Central memory CD4-positive, alpha-beta T cell (primary cell): ENCODE measurements at regions not wholly inside any gene's neighbourhood (a gene's known extent, or its start where the extent isn't known, plus 50 kb on each side); places are given as distances from the start of the nearest gene placed in this dataset.

Experiments
- DNase-seq: peaks from one replicate; pipeline ENCODE4 v3.0.0; 2022

DNA sequence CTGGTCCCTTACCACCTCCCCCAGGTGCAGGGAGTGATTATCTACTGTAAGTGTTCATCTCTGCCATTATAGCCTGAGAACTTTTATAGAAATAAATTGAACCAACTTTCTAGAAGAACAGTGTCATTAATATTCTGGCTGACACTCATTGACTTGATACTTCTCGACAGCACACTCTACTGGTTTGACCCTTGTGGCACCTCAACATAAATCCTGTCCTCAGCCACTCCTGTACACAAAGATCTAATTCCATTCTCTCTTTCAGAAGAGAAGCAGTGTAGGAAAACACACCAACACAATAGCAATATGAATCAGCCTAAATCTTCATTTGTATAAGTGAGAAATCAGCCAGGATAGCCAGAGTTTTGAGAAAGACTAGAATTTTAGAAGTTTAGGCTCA lies 417.7 kb downstream of the TAF11L14 start:
- DNase-seq = no peak

- DNase-seq = no peak
Measured at GRCh38 chr5:18052569-18052968, 418.3 kb downstream of the TAF11L14 start.

DNA sequence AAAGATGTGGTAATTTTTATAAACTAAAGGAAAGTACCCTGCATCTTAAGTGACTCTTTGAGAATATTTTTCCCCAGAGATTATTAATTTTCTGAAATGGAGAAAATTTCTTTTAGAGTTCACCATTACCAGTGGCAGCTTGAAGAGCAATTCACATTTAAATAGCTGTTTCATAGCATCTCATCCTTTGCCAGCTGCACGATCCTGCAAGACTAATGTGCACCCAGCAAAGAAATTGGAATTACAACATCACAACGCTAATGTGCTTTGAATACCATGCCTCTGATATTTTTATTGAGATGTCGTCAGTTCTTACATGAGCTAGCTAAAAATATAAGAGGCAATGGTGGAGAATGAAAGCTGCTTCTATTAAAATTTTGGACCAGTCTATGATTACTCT lies 423.5 kb downstream of the TAF11L14 start:
- no peak for DNase-seq

GRCh38 chr5:18067615-18068014 lies 433.4 kb downstream of the TAF11L14 start:
- DNase-seq = no peak

DNA sequence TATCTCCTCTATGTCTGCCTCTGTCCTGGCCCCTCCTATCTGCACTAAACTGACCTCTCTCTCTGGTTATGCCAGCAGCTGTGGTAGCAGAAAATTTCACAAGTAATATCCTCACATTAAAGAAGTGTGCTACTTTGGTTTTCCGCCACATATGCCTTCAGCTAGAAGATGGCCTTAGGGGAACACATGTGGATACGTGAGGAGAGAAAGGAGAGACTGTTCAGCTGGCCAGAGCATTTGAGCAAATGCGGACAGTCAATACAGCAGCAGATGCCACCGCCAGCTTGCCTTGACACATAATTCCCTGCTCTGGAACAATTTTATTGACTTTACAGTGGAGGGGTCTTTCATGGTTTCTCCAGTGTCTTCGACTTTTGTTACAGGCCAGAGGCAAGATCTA lies 434.6 kb downstream of the TAF11L14 start:
- DNase-seq = no peak

GRCh38 chr5:18069790-18070189 lies 435.5 kb downstream of the TAF11L14 start:
- no peak for DNase-seq

DNA sequence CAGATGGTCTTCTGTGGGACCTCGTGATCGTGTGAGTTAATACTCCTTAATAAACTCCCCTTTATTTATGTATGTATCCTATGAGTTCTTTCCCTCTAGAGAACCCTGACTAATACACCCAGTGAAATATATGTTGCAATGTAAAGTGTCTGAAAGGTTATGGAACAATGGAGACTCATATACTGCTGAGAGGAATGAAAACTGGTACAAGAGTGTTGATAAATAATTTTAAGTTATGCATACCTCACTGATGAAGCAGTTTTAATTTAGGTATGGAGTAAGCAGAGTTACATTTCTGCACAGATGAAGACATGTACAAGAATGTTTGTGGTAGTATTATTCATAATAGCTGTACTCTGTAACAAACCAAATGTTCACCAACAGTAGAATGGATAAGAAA lies 438.3 kb downstream of the TAF11L14 start:
- DNase-seq = no peak

DNA sequence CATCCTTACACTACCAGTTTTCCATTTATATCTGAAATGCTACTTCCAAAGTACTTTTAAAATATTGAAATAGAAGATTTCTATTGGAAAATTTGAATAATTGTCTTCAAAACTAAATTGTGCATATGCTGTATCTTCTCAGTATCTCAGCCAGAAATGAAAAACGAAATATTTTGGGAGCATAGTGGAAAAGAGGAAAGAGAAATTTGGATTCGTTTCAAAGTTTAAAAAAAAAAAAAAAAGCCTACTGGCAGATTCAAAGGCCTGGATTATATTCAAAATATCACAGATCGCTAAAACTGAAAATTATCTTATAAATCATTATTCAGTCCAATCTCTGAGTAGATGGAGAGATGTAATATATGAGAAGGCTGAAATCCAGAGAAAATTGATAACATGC lies 440.7 kb downstream of the TAF11L14 start:
- DNase-seq = no peak

GRCh38 chr5:18078157-18078556 lies 443.9 kb downstream of the TAF11L14 start:
- no peak for DNase-seq

DNA sequence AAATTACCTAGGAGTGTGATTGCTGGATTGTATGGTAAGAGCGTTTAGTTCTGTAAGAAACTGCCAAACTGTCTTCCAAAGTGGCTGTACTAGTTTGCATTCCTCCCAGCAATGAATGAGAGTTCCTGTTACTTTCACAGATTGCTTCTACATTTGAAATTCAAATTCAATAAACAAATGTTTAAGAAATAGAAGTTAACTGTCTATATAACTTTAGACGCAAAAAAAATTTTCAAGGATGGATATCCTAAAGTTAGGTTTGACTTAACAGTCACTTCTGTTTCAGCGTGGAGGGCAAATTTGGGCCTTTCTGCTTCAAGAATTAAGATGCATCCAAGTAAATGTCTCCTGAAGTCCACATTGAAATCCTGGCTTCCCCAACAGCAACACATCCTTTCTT lies 445.6 kb downstream of the TAF11L14 start:
- no peak for DNase-seq

DNA sequence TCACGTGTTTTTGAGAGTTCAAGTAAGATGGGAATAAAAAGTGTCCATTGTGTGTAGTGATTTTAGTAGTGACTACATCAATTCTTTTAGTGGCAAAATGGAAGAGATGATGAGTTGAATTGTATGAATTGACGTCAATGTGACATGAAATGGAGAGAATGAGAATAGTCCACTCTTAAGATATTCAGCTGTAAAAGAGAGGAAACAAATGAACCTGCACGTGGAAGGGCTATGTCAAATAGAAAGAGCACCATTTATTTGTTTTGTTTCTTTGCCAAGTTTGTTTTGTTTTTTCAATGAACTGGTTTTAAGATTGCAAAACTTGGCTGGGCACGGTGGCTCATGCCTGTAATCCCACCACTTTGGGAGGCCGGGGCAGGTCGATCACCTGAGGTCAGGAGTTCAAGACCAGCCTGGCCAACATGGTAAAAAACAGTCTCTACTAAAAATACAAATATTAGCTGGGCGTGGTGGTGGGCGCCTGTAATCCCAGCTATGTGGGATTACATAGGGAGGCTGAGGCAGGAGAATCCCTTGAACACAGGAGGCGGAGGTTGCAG lies 453.8 kb downstream of the TAF11L14 start:
- no peak for DNase-seq

DNA sequence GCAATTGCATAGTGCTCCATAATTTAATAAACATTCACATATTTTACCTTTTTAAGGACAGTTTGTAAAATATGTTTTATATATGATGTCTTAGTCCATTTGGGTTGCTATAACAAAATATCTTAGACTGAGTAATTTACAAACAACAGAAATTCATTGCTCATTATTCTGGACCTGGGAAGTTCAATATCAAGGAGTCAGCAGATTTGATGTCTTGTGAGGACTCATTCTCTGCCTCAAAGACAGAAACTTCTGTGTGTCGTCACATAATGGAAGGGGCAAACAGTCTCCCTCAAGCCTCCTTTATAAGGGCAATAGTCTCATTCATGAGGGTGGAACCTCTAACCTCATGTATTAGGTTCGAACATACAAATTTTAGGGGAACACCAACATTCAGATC lies 455.9 kb downstream of the TAF11L14 start:
- DNase-seq = no peak

DNA sequence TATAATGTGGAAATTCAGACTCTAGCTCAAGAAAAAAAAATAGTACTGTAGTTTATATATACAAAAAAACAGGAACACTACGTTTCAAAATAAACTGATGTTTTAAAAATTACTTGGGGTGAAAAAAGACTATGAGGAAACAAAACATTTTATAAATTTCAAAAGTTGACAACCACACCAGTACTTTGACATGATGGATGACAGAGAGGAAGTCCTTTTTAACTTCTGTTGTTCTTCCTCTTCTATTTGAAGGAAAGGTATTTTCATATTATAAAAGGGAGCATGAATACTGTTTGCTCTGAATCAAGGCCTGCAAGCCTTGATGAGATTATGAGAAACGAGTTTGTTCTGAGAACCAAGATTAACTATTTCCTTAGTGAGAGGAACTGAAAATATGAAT lies 456.9 kb downstream of the TAF11L14 start:
- no peak for DNase-seq

DNA sequence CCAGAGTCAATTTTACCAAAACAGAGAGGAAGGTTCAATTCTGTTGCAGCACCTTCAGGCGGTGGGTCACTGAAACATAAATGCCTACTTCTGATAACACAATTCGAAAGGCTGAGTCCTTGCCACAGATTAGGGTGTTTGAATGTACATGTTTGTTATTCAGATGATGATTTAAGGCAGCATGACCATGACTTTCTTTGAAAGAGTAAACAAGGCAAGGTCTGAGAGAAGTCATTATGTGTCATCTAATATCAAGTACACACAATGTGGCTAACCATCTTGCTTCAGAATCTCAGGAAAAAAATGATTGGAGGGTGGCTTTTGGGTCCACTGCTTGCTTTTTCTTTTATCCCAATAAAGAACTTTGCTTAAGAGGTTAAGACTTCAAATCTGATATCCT lies 457.5 kb downstream of the TAF11L14 start:
- no peak for DNase-seq

DNA sequence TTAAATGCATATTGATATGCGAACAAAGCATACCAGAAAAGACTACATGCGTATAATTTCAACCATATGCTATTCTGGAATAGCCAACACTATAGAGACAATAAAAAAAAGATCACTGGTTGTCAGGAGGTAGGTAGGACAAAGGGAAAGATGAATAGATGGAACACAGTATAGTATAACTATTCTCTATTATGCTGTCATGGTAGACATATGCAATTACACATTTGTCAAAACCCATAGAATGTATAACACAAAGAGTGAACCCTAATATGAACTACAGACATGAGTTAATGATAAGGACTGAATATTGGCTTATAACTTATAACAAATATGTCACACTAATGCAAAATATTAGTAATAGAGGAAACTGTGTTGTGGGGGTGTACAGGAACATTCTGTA lies 460.8 kb downstream of the TAF11L14 start:
- DNase-seq = no peak

DNA sequence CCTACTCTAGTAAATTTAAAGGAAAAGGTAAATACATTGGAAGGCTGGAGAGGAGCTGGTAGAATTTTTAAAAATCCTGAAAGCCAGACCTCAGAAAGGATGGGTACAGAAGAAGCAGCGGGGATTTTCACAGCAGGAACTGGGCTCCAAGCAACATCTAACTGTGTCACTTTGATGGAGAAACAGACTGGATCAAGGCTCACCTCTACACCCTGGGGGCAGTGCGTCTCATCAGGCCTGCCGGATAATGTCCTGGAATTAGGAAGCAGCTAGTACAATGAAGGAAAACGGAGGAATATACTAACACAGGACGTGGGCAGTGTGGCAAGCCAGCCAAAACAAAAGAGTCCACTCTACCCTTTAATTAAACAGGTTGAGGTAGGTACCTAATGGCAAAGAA lies 463.6 kb downstream of the TAF11L14 start:
- no peak for DNase-seq

- DNase-seq = no peak
Measured at GRCh38 chr5:18098691-18099090, 464.4 kb downstream of the TAF11L14 start.

GRCh38 chr5:18099261-18099660 lies 465.0 kb downstream of the TAF11L14 start:
- DNase-seq = no peak

DNA sequence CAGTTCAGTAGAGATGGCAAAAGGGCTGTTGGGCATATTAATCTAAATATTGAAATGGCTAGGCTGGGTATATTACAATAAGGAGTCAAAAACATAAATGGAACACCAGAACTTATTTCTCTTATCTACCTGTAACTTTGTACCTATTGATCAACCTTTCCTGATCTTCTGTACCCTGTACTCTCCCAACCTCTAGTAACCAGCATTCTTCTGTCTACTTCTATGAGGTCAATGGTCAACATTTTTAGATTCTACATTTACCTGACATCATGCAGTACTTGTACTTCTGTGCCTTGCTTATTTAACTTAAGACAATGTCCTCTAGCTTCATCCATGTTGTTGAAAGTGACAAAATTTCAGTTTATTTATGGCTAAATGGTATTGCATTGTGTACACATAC lies 467.3 kb downstream of the TAF11L14 start:
- no peak for DNase-seq

GRCh38 chr5:18102733-18103132 lies 468.5 kb downstream of the TAF11L14 start:
- DNase-seq = no peak

DNA sequence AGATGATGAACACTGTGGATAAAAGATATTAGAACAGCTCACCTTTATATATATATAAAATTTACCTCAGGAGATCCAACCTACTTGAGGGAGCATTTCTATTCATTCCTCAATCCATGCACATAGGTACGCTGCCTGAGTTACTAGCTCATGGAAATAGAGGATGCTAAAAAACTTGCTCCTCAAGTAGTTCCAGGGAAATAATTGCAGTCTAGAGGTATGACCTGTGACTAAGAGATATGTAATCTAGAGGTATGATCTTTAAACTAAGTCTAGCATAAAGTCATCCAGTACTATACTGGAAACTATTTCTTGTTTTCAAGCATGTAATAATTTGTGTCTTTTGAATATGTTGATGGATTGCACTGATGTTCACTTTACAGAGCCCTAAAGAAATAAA lies 471.2 kb downstream of the TAF11L14 start:
- DNase-seq = no peak

DNA sequence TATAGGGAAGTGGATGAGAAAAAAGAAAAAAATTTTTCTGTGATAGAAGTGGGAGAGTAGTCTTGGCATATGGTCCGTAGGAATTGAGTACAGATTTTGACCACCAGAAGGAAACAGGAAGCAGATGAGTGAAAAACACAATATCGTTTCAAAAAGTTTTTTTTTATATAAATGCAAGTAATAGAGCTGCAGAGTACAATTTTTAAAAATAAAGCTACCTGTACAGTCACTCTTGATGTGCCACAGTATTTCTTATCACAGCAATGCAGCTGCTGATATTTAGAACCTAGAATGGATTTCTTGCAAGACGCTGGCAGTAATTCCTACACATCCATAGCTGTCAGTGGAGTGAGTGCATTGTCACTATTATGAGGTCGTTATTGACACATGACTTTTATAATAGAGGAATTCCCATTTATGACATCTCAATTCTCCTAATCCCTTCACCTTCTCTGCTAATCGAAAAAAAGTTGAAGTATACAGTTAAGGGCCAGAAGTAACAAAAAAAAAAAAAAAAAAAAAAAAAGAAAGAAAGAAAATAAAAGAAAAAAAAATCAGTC lies 477.7 kb downstream of the TAF11L14 start:
- DNase-seq = no peak

- DNase-seq = no peak
Measured at GRCh38 chr5:18113721-18114120, 479.5 kb downstream of the TAF11L14 start.

DNA sequence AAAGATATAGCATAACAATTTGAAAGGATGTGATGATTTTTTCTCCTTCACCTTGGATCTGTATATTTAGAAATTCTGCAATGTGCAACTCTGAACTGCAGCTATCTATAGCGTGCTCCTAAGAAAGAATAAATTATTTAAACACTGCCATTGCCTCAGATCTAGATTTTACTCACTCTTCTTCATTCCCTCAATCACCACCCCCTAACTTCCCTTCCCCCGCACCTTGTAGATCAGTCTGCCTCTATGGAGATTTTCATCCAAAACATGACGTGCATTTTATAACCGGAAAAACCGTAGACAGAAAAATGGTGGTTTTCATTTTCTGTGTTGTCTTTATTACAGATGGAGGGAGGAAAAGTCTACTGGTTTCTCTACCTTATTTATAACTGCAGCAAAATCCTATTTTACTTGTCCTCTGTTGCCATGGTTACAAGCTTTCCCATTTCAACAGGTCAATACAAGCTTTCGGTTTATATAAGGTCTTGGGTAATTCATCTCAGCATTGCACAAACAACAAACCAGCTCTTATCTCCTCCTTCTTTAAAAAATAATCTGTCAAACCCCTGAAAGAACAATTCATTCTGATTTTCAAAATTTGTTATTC lies 480.0 kb downstream of the TAF11L14 start:
- no peak for DNase-seq

- no peak for DNase-seq
Measured at GRCh38 chr5:18117968-18118367, 483.7 kb downstream of the TAF11L14 start.
